Endothelial cell (in vitro differentiated cells): ENCODE measurements at regions not wholly inside any gene's neighbourhood (a gene's known extent, or its start where the extent isn't known, plus 50 kb on each side); places are given as distances from the start of the nearest gene placed in this dataset.

ENCODE experiments used
- DNase-seq: peaks from one replicate; pipeline ENCODE4 v3.0.0; 2021; ENCODE audit warnings: low spot score
- H3K27ac Mint-ChIP-seq: one replicate; pipeline ENCODE4 v1.8.0; 2021; ENCODE audit warnings: mixed read lengths, inconsistent platforms; ENCODE audit not compliant: unreplicated experiment
- H3K27me3 Mint-ChIP-seq: one replicate; pipeline ENCODE4 v1.8.0; 2021; ENCODE audit warnings: mild to moderate bottlenecking, moderate library complexity, mixed read lengths, inconsistent platforms; ENCODE audit not compliant: unreplicated experiment
- H3K36me3 Mint-ChIP-seq: one replicate; pipeline ENCODE4 v1.8.0; 2021; ENCODE audit warnings: mild to moderate bottlenecking, low read depth, mixed read lengths, inconsistent platforms; ENCODE audit not compliant: unreplicated experiment
- H3K4me1 Mint-ChIP-seq: one replicate; pipeline ENCODE4 v1.8.0; 2021; ENCODE audit warnings: mild to moderate bottlenecking, mixed read lengths, inconsistent platforms; ENCODE audit not compliant: unreplicated experiment
- H3K4me3 Mint-ChIP-seq: one replicate; pipeline ENCODE4 v1.8.0; 2021; ENCODE audit warnings: mild to moderate bottlenecking, mixed read lengths, inconsistent platforms; ENCODE audit not compliant: unreplicated experiment
- H3K9me3 Mint-ChIP-seq: one replicate; pipeline ENCODE4 v1.8.0; 2021; ENCODE audit warnings: mixed read lengths, inconsistent platforms; ENCODE audit not compliant: unreplicated experiment
- CTCF ChIP-seq: fragments of 200-600 bp; sonication (generic); IDR thresholded peaks from one replicate; pipeline ENCODE4 v1.5.0; 2021; ENCODE audit warnings: antibody characterized with exemption; ENCODE audit not compliant: unreplicated experiment

- no peak for DNase-seq
- H3K9me3 Mint-ChIP-seq: peaks cover 8% of the 10 kb centered on the region
- H3K4me3 Mint-ChIP-seq: no peak overlapping the region
- H3K4me1 Mint-ChIP-seq: no peaks in the 10 kb centered on the region
- TF ChIP-seq CTCF: no peak
- no peak overlapping the region for H3K27ac Mint-ChIP-seq
- H3K27me3 Mint-ChIP-seq: peaks cover 1% of the 10 kb centered on the region
- H3K36me3 Mint-ChIP-seq: no peaks in the 10 kb centered on the region
Measured at GRCh38 chr4:116427666-116428065, 657.7 kb downstream of the TRAM1L1 start.

GRCh38 chr4:116413222-116413621 is 672.2 kb downstream of the TRAM1L1 start:
- H3K27me3 Mint-ChIP-seq: no peaks in the 10 kb centered on the region
- TF ChIP-seq CTCF: no peak
- no peak overlapping the region for H3K27ac Mint-ChIP-seq
- no peaks in the 10 kb centered on the region for H3K4me1 Mint-ChIP-seq
- H3K36me3 Mint-ChIP-seq: no peaks in the 10 kb centered on the region
- H3K9me3 Mint-ChIP-seq: no peaks in the 10 kb centered on the region
- no peak overlapping the region for H3K4me3 Mint-ChIP-seq
- no peak for DNase-seq

- DNase-seq: no peak
- H3K27me3 Mint-ChIP-seq: no peaks in the 10 kb centered on the region
- no peaks in the 10 kb centered on the region for H3K4me1 Mint-ChIP-seq
- TF ChIP-seq CTCF: no peak
- no peaks in the 10 kb centered on the region for H3K36me3 Mint-ChIP-seq
- no peak overlapping the region for H3K27ac Mint-ChIP-seq
- H3K9me3 Mint-ChIP-seq: no peaks in the 10 kb centered on the region
- no peak overlapping the region for H3K4me3 Mint-ChIP-seq
Measured at GRCh38 chr4:116401293-116401692, 684.1 kb downstream of the TRAM1L1 start.

GRCh38 chr4:116400480-116400879 is 684.9 kb downstream of the TRAM1L1 start:
- H3K9me3 Mint-ChIP-seq: no peaks in the 10 kb centered on the region
- no peaks in the 10 kb centered on the region for H3K36me3 Mint-ChIP-seq
- H3K27ac Mint-ChIP-seq: no peak overlapping the region
- no peaks in the 10 kb centered on the region for H3K27me3 Mint-ChIP-seq
- H3K4me1 Mint-ChIP-seq: no peaks in the 10 kb centered on the region
- H3K4me3 Mint-ChIP-seq: no peak overlapping the region
- TF ChIP-seq CTCF: no peak
- DNase-seq: no peak

GRCh38 chr4:116397714-116398113 is 687.7 kb downstream of the TRAM1L1 start:
- DNase-seq: no peak
- H3K27ac Mint-ChIP-seq: no peak overlapping the region
- H3K27me3 Mint-ChIP-seq: no peaks in the 10 kb centered on the region
- H3K4me1 Mint-ChIP-seq: no peaks in the 10 kb centered on the region
- no peaks in the 10 kb centered on the region for H3K9me3 Mint-ChIP-seq
- no peak overlapping the region for H3K4me3 Mint-ChIP-seq
- H3K36me3 Mint-ChIP-seq: no peaks in the 10 kb centered on the region
- TF ChIP-seq CTCF: no peak
